ENCODE measurements at regions not wholly inside any gene's neighbourhood (a gene's known extent, or its start where the extent isn't known, plus 50 kb on each side); places are given as distances from the start of the nearest gene placed in this dataset.

DNA sequence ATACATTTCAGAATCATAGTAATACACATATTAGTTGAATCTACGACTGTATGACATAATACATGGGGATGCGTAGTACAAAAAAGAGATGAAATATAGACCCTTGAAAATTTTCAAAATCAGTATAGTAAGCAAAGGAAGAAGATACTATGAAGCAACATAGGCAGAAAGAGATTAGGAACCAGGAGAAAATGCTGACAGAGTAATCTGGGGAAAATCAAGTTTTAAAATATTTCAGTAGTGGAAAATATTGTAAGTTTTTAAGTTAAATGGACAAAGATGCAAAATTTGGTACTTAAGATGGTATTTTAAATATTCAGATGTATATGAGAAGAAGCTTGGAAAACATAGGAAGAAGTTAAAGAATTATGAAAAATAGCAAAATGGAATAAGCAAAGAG, 915.6 kb upstream of the LRFN5 start:
- TF ChIP-seq, protein P1, sequence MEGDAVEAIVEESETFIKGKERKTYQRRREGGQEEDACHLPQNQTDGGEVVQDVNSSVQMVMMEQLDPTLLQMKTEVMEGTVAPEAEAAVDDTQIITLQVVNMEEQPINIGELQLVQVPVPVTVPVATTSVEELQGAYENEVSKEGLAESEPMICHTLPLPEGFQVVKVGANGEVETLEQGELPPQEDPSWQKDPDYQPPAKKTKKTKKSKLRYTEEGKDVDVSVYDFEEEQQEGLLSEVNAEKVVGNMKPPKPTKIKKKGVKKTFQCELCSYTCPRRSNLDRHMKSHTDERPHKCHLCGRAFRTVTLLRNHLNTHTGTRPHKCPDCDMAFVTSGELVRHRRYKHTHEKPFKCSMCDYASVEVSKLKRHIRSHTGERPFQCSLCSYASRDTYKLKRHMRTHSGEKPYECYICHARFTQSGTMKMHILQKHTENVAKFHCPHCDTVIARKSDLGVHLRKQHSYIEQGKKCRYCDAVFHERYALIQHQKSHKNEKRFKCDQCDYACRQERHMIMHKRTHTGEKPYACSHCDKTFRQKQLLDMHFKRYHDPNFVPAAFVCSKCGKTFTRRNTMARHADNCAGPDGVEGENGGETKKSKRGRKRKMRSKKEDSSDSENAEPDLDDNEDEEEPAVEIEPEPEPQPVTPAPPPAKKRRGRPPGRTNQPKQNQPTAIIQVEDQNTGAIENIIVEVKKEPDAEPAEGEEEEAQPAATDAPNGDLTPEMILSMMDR (IDR thresholded peaks at IDR 0.05 in 8 of 11, conservative IDR thresholded peaks at IDR 0.05 in 3 of 11), result no peak
- TF ChIP-seq POLR2A (IDR thresholded peaks at IDR 0.05) (no peak), POLR2AphosphoS5 (IDR thresholded peaks at IDR 0.05) (no peak)
